ENCODE measurements at regions not wholly inside any gene's neighbourhood (a gene's known extent, or its start where the extent isn't known, plus 50 kb on each side); places are given as distances from the start of the nearest gene placed in this dataset.

DNA sequence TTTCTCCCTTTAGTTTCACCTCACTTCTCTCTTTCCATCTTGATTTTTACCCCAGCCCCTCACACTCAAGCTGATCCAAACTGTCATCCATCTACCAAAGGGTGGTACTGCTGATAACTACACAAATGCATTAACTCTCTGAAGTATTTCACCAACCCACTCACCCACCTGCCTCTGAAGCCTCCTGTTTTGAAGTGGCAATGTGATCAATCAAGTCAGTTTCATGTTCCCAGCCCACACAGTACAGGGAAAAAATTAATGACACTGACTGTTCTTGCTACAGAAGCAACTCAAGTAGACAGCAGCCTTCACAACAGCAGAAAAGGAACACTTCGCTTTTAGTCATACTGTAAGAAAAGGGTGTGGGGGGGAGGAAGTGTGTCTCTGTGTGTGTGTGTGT lies 183.0 kb upstream of the NOCT start:
- H3K9me3 ChIP-seq (replicated peaks; ENCODE audit: control insufficient read depth, insufficient read depth, low read length): no peaks in the 10 kb centered on the region
- CTCF ChIA-PET: interaction anchor here (1.1 to 1.2 kb wide), 2 partner anchors 39 to 152 kb away, joined by 3 read pairs; no protein-coding TSS in a partner anchor
- no peaks in the 10 kb centered on the region for H3K36me3 ChIP-seq (ENCODE audit: control insufficient read depth in 2 of 2, extremely low read depth in 1 of 2, insufficient read depth in 2 of 2, low read length in 2 of 2)
- peaks cover 0 to 4% of the 10 kb centered on the region in 2 experiments for H3K27me3 ChIP-seq (ENCODE audit: control insufficient read depth in 2 of 2, insufficient read depth in 2 of 2, low read length in 2 of 2)
- FAIRE-seq (no peak), DNase-seq (ENCODE audit: low read depth, low spot score) (no peak)
- H2AFZ ChIP-seq (ENCODE audit: low read depth, low read length): no peak overlapping the region
- TF ChIP-seq POLR2A (IDR thresholded peaks at IDR 0.05; ENCODE audit: low read depth, low read length) (no peak), POLR2AphosphoS5 (IDR thresholded peaks at IDR 0.05; ENCODE audit: insufficient read depth, low read depth, low read length) (no peak), GATA2 (IDR thresholded peaks at IDR 0.05; ENCODE audit: insufficient read depth, insufficient read length, low read depth, low read length) (no peak)
- TF ChIP-seq, protein P1, sequence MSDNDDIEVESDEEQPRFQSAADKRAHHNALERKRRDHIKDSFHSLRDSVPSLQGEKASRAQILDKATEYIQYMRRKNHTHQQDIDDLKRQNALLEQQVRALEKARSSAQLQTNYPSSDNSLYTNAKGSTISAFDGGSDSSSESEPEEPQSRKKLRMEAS (IDR thresholded peaks at IDR 0.05; ENCODE audit: insufficient read depth, insufficient read length): no peak
- H3K4me3 ChIP-seq (replicated peaks in 1 of 3; ENCODE audit: insufficient read depth in 1 of 3, low read depth in 1 of 3, low read length in 3 of 3): no peak overlapping the region
- BruUV-seq (replicated peaks): no TSS peak
- no peaks in the 10 kb centered on the region for H3K4me1 ChIP-seq (ENCODE audit: control insufficient read depth, extremely low read depth, insufficient read depth, low read length)
- intact Hi-C loops (cut with micrococcal nuclease): no loop called here
- no peaks in the 10 kb centered on the region for H3K9me1 ChIP-seq (replicated peaks; ENCODE audit: control insufficient read depth, extremely low read depth, insufficient read depth, low read length)
- POLR2A ChIA-PET: no interaction called here
- dilution Hi-C loops (cut with MboI; ENCODE audit: extremely low pct_ligation_motif_present, low sequenced_read_pairs): no loop called here
- H4K20me1 ChIP-seq (replicated peaks; ENCODE audit: control insufficient read depth, extremely low read depth, insufficient read depth, low read length): no peaks in the 10 kb centered on the region
- no peak overlapping the region for H3K9ac ChIP-seq (replicated peaks; ENCODE audit: extremely low read depth, insufficient read depth, low read length)
- H3K79me2 ChIP-seq (ENCODE audit: control insufficient read depth, insufficient read depth, low read length): no peaks in the 10 kb centered on the region
- H3K27ac ChIP-seq (ENCODE audit: insufficient read depth, low read depth, low read length): no peak overlapping the region
- no peak overlapping the region for H3K4me2 ChIP-seq (ENCODE audit: insufficient read depth, low read length)

DNA sequence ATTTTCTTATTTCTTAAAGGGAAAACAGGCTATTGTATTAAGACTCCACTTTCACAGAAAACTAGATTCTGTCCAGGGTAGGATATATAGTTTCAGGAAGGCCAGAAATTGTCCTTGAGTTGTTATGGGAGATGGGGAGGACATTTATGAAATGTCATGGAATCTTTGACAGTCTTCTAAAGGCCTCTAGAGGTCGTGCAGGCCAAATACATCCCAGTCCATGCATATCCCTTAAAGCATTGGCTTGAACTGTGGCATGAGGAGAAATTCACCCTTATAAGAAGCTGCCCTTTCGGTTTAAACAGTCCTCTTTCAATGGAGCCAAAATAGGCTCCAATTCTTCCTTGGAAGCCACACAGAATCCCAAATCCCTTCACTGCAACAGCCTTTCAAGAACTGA lies 183.6 kb upstream of the NOCT start:
- dilution Hi-C loops (cut with MboI; ENCODE audit: extremely low pct_ligation_motif_present, low sequenced_read_pairs): no loop called here
- H3K9me1 ChIP-seq (replicated peaks; ENCODE audit: control insufficient read depth, extremely low read depth, insufficient read depth, low read length): no peaks in the 10 kb centered on the region
- ChIA-PET POLR2A (no interaction called here), CTCF (interaction anchor here (1.1 to 1.2 kb wide), 2 partner anchors 39 to 152 kb away, joined by 3 read pairs; no protein-coding TSS in a partner anchor)
- intact Hi-C loops (cut with micrococcal nuclease): no loop called here
- no peaks in the 10 kb centered on the region for H3K79me2 ChIP-seq (ENCODE audit: control insufficient read depth, insufficient read depth, low read length)
- H3K9me3 ChIP-seq (replicated peaks; ENCODE audit: control insufficient read depth, insufficient read depth, low read length): no peaks in the 10 kb centered on the region
- H3K27me3 ChIP-seq (ENCODE audit: control insufficient read depth in 2 of 2, insufficient read depth in 2 of 2, low read length in 2 of 2): peaks cover 0 to 7% of the 10 kb centered on the region in 2 experiments
- H3K36me3 ChIP-seq (ENCODE audit: control insufficient read depth in 2 of 2, extremely low read depth in 1 of 2, insufficient read depth in 2 of 2, low read length in 2 of 2): no peaks in the 10 kb centered on the region
- H3K9ac ChIP-seq (replicated peaks; ENCODE audit: extremely low read depth, insufficient read depth, low read length): no peak overlapping the region
- H4K20me1 ChIP-seq (replicated peaks; ENCODE audit: control insufficient read depth, extremely low read depth, insufficient read depth, low read length): no peaks in the 10 kb centered on the region
- H3K4me2 ChIP-seq (ENCODE audit: insufficient read depth, low read length): no peak overlapping the region
- H2AFZ ChIP-seq (ENCODE audit: low read depth, low read length): no peak overlapping the region
- DNase-seq (ENCODE audit: low read depth, low spot score) (no peak), FAIRE-seq (no peak)
- no peak overlapping the region for H3K4me3 ChIP-seq (replicated peaks in 1 of 3; ENCODE audit: insufficient read depth in 1 of 3, low read depth in 1 of 3, low read length in 3 of 3)
- BruUV-seq (replicated peaks): no TSS peak
- no peaks in the 10 kb centered on the region for H3K4me1 ChIP-seq (ENCODE audit: control insufficient read depth, extremely low read depth, insufficient read depth, low read length)
- H3K27ac ChIP-seq (ENCODE audit: insufficient read depth, low read depth, low read length): no peak overlapping the region
- TF ChIP-seq JUN (IDR thresholded peaks at IDR 0.05; ENCODE audit: borderline replicate concordance, insufficient read depth, insufficient read length, low read depth): no peak
- no peak for TF ChIP-seq POLR2A (IDR thresholded peaks at IDR 0.05; ENCODE audit: low read depth, low read length)
